GM19452 (cell line): ENCODE measurements at regions not wholly inside any gene's neighbourhood (a gene's known extent, or its start where the extent isn't known, plus 50 kb on each side); places are given as distances from the start of the nearest gene placed in this dataset.

Experiments
- ATAC-seq: cut with Tn5 transposase; IDR thresholded peaks from one replicate; pipeline ENCODE4 v1.9.1; 2021; ENCODE audit not compliant: unreplicated experiment

DNA sequence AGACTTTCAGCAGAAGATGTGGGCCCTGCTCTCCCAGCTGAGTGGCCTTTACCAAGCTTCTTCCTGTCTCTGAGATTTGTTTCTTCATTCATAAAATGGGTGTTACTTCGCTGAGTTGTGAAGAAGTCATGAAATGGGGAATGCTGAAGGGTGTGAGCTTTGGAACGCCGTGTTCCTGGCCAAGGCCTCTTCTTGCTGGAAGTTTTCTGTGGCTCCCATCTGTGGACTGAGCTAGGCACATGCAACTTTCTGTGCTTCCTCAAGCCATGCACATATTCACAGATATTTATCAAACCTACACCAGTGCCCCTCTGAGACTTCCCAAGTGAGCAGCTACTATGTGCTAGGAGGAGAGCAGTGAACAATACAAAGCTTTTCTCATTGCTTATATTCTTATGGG, 106.3 kb upstream of the JUN start:
- no peak for ATAC-seq

GRCh38 chr1:58890609-58891008, 106.8 kb upstream of the JUN start:
- ATAC-seq = no peak

DNA sequence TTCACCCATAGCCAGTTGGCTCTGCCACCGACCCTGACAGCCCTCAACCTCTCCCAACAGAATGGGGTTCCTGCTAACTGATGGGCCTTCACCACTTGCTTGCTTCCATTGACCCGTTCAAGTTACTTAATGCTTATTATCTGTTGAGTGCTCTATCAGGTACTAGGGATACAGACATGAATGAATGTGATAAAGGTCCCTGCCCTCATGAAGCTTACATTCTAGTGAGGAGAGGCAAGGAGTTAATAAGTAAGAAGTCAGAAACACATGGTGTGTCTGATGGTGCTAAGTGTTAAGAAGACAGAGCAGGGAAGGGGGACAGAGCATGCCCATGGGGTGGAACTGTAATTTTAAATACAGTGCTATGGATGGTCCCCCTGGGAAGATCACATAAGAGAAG, 107.5 kb upstream of the JUN start:
- ATAC-seq = no peak

GRCh38 chr1:58893257-58893869, 109.5 kb upstream of the JUN start:
- no peak for ATAC-seq

DNA sequence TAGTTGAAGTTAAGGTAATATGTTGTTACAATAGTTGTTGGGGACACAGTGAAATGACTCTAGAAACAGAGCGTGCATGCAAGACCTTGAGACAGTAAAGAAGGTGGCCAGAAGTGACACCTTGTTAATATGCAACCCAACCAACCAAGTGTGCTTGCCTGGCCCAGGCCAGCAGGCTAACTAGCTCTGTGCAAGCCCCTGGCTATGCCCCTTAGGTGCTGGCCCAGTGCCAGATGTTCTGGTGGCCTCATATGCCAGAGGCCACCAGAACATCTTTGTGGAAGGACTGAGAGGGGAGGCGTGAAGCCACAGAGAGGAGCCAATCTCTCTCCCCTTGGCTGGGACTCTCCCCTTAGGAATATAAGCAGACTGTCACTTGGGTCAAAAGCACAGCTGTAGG, 111.2 kb upstream of the JUN start:
- ATAC-seq = no peak

DNA sequence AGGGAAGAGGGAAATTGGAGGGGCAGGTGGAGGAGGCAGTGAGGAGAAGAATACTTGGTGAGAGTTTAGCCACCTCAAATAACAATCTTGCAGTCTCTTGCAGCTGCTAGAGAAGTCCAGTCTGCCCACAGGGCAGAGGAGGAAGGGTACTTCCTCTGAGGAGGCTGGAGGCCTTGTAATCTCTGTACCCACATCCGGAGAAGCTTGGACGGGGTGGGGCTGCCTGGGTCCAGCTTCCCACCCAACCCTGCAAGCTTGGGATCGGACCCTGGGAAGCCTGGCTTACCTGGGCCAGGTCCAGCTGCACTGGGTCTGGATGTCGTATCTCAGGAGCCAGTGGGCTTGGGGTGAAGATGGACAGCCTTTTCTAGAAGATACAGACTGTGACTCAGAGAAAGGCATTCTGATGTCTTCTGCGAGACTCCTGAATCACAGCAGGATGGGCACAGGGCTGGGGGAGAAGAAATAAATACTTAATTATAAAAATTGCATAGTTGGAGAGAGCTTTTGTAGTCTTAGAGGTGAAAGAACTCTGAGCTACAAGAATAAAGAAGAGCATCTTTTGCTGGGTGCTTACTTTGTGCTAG, 111.8 kb upstream of the JUN start:
- ATAC-seq = no peak

- ATAC-seq = no peak
Observed at GRCh38 chr1:58896246-58897183, 112.7 kb upstream of the JUN start.

- ATAC-seq = no peak
Observed at GRCh38 chr1:58898739-58899586, 115.1 kb upstream of the JUN start.

DNA sequence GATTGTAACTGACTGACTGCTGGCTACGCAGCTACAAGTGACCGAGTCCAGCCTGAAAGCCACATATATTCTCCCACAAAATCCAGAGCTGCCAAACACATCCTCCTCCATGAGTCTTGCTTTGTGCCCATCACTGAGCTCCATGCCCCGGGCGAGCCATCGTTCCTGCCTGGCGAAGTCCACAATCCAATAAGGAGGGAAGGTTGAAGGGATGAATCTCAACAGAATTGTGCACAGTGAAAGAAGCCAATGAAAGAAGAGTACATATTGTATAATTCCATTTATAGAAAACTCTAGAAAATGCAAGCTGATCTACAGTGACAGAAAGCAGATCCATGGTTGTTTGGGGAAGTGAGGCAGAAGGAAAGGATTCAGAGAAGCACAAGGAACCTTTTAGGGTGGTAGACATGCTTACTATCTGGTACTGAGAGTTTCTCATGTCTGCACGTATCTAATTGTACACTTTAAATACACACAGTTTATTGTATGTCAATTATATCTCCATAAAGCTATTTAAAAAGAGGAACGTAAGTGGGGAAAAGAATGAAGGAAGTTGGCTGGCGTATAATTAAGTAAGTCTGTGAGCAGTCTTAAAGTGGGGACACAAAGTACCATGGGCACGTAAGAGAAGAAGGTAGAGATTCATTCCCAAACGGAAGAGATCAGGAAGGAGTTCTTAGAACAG, 115.9 kb upstream of the JUN start:
- no peak for ATAC-seq

- ATAC-seq = no peak
Observed at GRCh38 chr1:58900396-58900795, 116.5 kb upstream of the JUN start.

GRCh38 chr1:58901008-58901407, 117.2 kb upstream of the JUN start:
- ATAC-seq = no peak

DNA sequence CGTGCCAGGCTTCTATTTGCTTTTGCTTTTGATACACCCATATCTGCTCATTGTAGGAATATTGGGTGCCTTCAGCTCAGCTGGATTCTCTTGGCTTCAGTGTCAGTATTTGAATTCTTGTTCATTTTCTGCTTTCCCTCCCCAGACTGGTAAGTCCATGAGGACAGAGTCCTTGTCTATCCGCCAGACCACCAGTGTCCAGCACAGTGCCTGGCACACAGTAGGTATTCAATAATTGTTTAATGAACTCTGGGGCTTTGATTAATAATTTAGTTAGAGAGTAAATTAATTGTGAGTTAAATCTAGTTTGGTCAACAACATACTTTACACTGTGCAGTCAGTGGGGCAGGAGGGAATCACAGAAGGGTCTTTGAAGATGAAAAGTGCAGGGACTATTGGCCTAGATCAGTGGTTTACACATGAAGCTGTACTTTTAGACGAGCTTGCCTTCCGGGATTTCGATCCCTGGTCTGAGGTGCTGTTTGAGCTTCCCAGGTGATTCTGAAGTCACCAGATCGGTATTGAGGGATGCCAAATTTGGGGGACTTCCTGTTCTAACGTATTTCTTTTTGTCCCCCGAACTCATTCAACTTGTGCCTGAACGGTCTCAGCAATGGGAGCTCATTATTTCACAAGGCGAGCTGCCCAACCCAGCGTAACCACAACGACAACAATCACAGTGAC, 119.1 kb upstream of the JUN start:
- ATAC-seq = no peak

- ATAC-seq = peak; percentile 89
Observed at GRCh38 chr1:58903514-58904298, 119.9 kb upstream of the JUN start.

GRCh38 chr1:58904299-58905125, 120.7 kb upstream of the JUN start:
- ATAC-seq = no peak

- ATAC-seq = no peak
Observed at GRCh38 chr1:58905126-58905490, 121.3 kb upstream of the JUN start.

DNA sequence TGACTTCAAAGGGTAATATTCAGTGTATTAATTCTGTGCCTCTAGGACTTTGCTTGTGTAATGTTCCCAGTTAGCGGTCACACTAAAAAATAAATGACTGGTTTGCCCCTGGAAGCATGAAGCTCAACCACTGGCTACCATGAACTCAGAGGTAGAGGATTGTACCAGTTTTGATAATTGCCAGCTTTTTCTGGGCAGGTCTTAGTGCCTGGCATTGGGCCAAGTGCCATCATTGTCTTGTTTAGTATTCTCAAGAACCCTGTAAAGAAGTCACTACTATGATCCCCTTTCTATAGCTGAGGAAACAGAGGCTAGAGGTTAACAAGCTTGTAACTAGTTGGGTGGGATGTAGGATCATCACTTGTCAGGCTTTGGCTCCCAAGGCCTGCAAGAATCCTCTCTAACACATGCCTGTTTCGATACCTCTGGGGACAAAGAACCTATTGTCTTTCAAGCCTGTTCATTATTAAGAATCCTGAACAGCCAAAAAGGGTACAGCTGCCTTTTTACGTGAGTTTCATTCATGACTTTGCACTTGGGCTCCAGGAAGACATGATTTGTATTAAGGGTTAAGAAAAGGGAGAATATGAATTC, 121.9 kb upstream of the JUN start:
- ATAC-seq = no peak

GRCh38 chr1:58907398-58907797, 123.6 kb upstream of the JUN start:
- ATAC-seq = no peak
